ENCODE measurements at regions not wholly inside any gene's neighbourhood (a gene's known extent, or its start where the extent isn't known, plus 50 kb on each side); places are given as distances from the start of the nearest gene placed in this dataset.
A peak's percentile ranks its signal among the peaks of the same experiment; 100 is the strongest.

- DNase-seq = peak; percentile 94
Observed at GRCh38 chr6:40714576-40715564, 127.7 kb upstream of the LRFN2 start.

- DNase-seq = no peak
Observed at GRCh38 chr6:40714143-40714542, 127.0 kb upstream of the LRFN2 start.

- DNase-seq = no peak
Observed at GRCh38 chr6:40713002-40713719, 126.0 kb upstream of the LRFN2 start.

- peak; percentile 45 for DNase-seq
Observed at GRCh38 chr6:40710626-40711330, 123.6 kb upstream of the LRFN2 start.

GRCh38 chr6:40708049-40708448, 120.9 kb upstream of the LRFN2 start:
- no peak for DNase-seq

- DNase-seq = no peak
Observed at GRCh38 chr6:40706178-40706577, 119.0 kb upstream of the LRFN2 start.

- DNase-seq = no peak
Observed at GRCh38 chr6:40705354-40705753, 118.2 kb upstream of the LRFN2 start.

- DNase-seq = no peak
Observed at GRCh38 chr6:40701352-40702007, 114.3 kb upstream of the LRFN2 start.

- DNase-seq = no peak
Observed at GRCh38 chr6:40700006-40700580, 112.9 kb upstream of the LRFN2 start.

- peak; percentile 15 for DNase-seq
Observed at GRCh38 chr6:40695750-40696415, 108.7 kb upstream of the LRFN2 start.

- peak; percentile 12 for DNase-seq
Observed at GRCh38 chr6:40695114-40695513, 108.0 kb upstream of the LRFN2 start.

GRCh38 chr6:40693768-40694167, 106.6 kb upstream of the LRFN2 start:
- no peak for DNase-seq

GRCh38 chr6:40692337-40692736, 105.2 kb upstream of the LRFN2 start:
- no peak for DNase-seq

GRCh38 chr6:40689185-40689584, 102.0 kb upstream of the LRFN2 start:
- DNase-seq = no peak

GRCh38 chr6:40688214-40688761, 101.1 kb upstream of the LRFN2 start:
- no peak for DNase-seq

- DNase-seq = no peak
Observed at GRCh38 chr6:40685862-40686261, 98.7 kb upstream of the LRFN2 start.

GRCh38 chr6:40681622-40682021, 94.5 kb upstream of the LRFN2 start:
- DNase-seq = no peak

- DNase-seq = no peak
Observed at GRCh38 chr6:40678941-40679340, 91.8 kb upstream of the LRFN2 start.

GRCh38 chr6:40674170-40674569, 87.0 kb upstream of the LRFN2 start:
- peak; percentile 7 for DNase-seq

GRCh38 chr6:40672087-40672486, 84.9 kb upstream of the LRFN2 start:
- DNase-seq = peak; percentile 28

GRCh38 chr6:40671694-40672050, 84.5 kb upstream of the LRFN2 start:
- DNase-seq = no peak
